HG02870 (cell line): ENCODE measurements at regions not wholly inside any gene's neighbourhood (a gene's known extent, or its start where the extent isn't known, plus 50 kb on each side); places are given as distances from the start of the nearest gene placed in this dataset.

Source experiments
- ATAC-seq: cut with Tn5 transposase; IDR thresholded peaks from one replicate; pipeline ENCODE4 v1.9.1; 2021; ENCODE audit warnings: mild to moderate bottlenecking, moderate library complexity; ENCODE audit not compliant: unreplicated experiment

- no peak for ATAC-seq
Observed at GRCh38 chr12:78579846-78580245, 284.7 kb upstream of the SYT1 start.

GRCh38 chr12:78580296-78580695 is 284.3 kb upstream of the SYT1 start:
- ATAC-seq, result no peak

- no peak for ATAC-seq
Observed at GRCh38 chr12:78584695-78585094, 279.9 kb upstream of the SYT1 start.

GRCh38 chr12:78585132-78585531 is 279.4 kb upstream of the SYT1 start:
- no peak for ATAC-seq

- ATAC-seq, result no peak
Observed at GRCh38 chr12:78586790-78587189, 277.8 kb upstream of the SYT1 start.

- ATAC-seq, result no peak
Observed at GRCh38 chr12:78599366-78599765, 265.2 kb upstream of the SYT1 start.

- ATAC-seq, result no peak
Observed at GRCh38 chr12:78600541-78600940, 264.0 kb upstream of the SYT1 start.

- ATAC-seq, result no peak
Observed at GRCh38 chr12:78611504-78611903, 253.1 kb upstream of the SYT1 start.

GRCh38 chr12:78612190-78612589 is 252.4 kb upstream of the SYT1 start:
- no peak for ATAC-seq

- no peak for ATAC-seq
Observed at GRCh38 chr12:78617683-78618082, 246.9 kb upstream of the SYT1 start.

GRCh38 chr12:78622529-78623195 is 241.9 kb upstream of the SYT1 start:
- no peak for ATAC-seq

- no peak for ATAC-seq
Observed at GRCh38 chr12:78628491-78629100, 236.0 kb upstream of the SYT1 start.

- ATAC-seq, result no peak
Observed at GRCh38 chr12:78636231-78636855, 228.2 kb upstream of the SYT1 start.

GRCh38 chr12:78641837-78642423 is 222.6 kb upstream of the SYT1 start:
- ATAC-seq, result no peak

- no peak for ATAC-seq
Observed at GRCh38 chr12:78645956-78646355, 218.6 kb upstream of the SYT1 start.

- ATAC-seq, result no peak
Observed at GRCh38 chr12:78651755-78652154, 212.8 kb upstream of the SYT1 start.

GRCh38 chr12:78666584-78666983 is 198.0 kb upstream of the SYT1 start:
- ATAC-seq, result no peak

GRCh38 chr12:78671295-78671694 is 193.3 kb upstream of the SYT1 start:
- ATAC-seq, result no peak

GRCh38 chr12:78672033-78672432 is 192.5 kb upstream of the SYT1 start:
- no peak for ATAC-seq

GRCh38 chr12:78674311-78675090 is 190.1 kb upstream of the SYT1 start:
- no peak for ATAC-seq

- no peak for ATAC-seq
Observed at GRCh38 chr12:78680596-78680995, 184.0 kb upstream of the SYT1 start.
